ENCODE measurements at regions not wholly inside any gene's neighbourhood (a gene's known extent, or its start where the extent isn't known, plus 50 kb on each side); places are given as distances from the start of the nearest gene placed in this dataset.

GRCh38 chr14:49049711-49050110, 536.5 kb downstream of the RPS29 start:
- Histone ChIP-seq H3K36me3 (replicated peaks in 1 of 2; ENCODE audit: control extremely low read depth in 1 of 2, control insufficient read depth in 1 of 2, extremely low read depth in 1 of 2, insufficient read depth in 2 of 2, low read length in 1 of 2) (no peaks in the 10 kb centered on the region), H3K27me3 (replicated peaks in 1 of 4; ENCODE audit: control extremely low read depth in 1 of 4, control insufficient read depth in 3 of 4, insufficient read depth in 4 of 4, low read length in 3 of 4) (no peaks in the 10 kb centered on the region), H3K79me2 (ENCODE audit: control insufficient read depth, insufficient read depth, low read length) (no peaks in the 10 kb centered on the region), H3K4me3 (ENCODE audit: control extremely low read depth in 1 of 5, extremely low read depth in 1 of 5, insufficient read depth in 1 of 5, low read depth in 2 of 5, low read length in 4 of 5) (no peak overlapping the region), H3K4me1 (ENCODE audit: control insufficient read depth in 2 of 2, insufficient read depth in 2 of 2, low read length in 2 of 2) (peaks cover 5 to 6% of the 10 kb centered on the region in 2 donors), H2AFZ (ENCODE audit: insufficient read depth, low read depth, low read length, poor library complexity, severe bottlenecking) (no peak overlapping the region), H3K9ac (ENCODE audit: low read length) (no peak overlapping the region), H3K9me3 (ENCODE audit: control extremely low read depth in 1 of 3, control insufficient read depth in 2 of 3, insufficient read depth in 1 of 3, low read length in 2 of 3) (no peaks in the 10 kb centered on the region), H3K4me2 (replicated peaks; ENCODE audit: low read depth, low read length, poor library complexity, severe bottlenecking) (no peak overlapping the region), H3K27ac (ENCODE audit: low read length in 2 of 2) (no peak overlapping the region), H4K20me1 (ENCODE audit: control insufficient read depth, insufficient read depth, low read length, poor library complexity, severe bottlenecking) (no peaks in the 10 kb centered on the region)
- TF ChIP-seq CTCF (IDR thresholded peaks at IDR 0.05) = no peak
- TF ChIP-seq EZH2 (IDR thresholded peaks at IDR 0.05; ENCODE audit: borderline replicate concordance, insufficient read depth, low read depth, low read length, poor library complexity, severe bottlenecking) = no peak
- H3K4me3 Mint-ChIP-seq = no peak overlapping the region
- ATAC-seq (ENCODE audit: low read depth) (no peak), DNase-seq (no peak)
- intact Hi-C loops (cut with micrococcal nuclease) = no loop called here
- peaks cover 9% of the 10 kb centered on the region for H3K4me1 Mint-ChIP-seq
- no peaks in the 10 kb centered on the region for H3K9me3 Mint-ChIP-seq (ENCODE audit: insufficient read depth)
- POLR2A ChIA-PET = no interaction called here
- no peaks in the 10 kb centered on the region for H3K27me3 Mint-ChIP-seq
- H3K27ac Mint-ChIP-seq = no peak overlapping the region
- CTCF ChIA-PET = no interaction called here

GRCh38 chr14:49044981-49045380, 541.2 kb downstream of the RPS29 start:
- Histone ChIP-seq H3K4me1 (ENCODE audit: control insufficient read depth in 2 of 2, insufficient read depth in 2 of 2, low read length in 2 of 2) (peaks cover 3% of the 10 kb centered on the region in 2 donors), H3K9me3 (ENCODE audit: control extremely low read depth in 1 of 3, control insufficient read depth in 2 of 3, insufficient read depth in 1 of 3, low read length in 2 of 3) (peaks cover 0 to 1% (median 0%) of the 10 kb centered on the region in 3 donors), H3K79me2 (ENCODE audit: control insufficient read depth, insufficient read depth, low read length) (no peaks in the 10 kb centered on the region), H3K9ac (ENCODE audit: low read length) (no peak overlapping the region), H2AFZ (ENCODE audit: insufficient read depth, low read depth, low read length, poor library complexity, severe bottlenecking) (no peak overlapping the region), H3K27me3 (replicated peaks in 1 of 4; ENCODE audit: control extremely low read depth in 1 of 4, control insufficient read depth in 3 of 4, insufficient read depth in 4 of 4, low read length in 3 of 4) (no peaks in the 10 kb centered on the region), H3K4me2 (replicated peaks; ENCODE audit: low read depth, low read length, poor library complexity, severe bottlenecking) (no peak overlapping the region), H4K20me1 (ENCODE audit: control insufficient read depth, insufficient read depth, low read length, poor library complexity, severe bottlenecking) (no peaks in the 10 kb centered on the region), H3K36me3 (replicated peaks in 1 of 2; ENCODE audit: control extremely low read depth in 1 of 2, control insufficient read depth in 1 of 2, extremely low read depth in 1 of 2, insufficient read depth in 2 of 2, low read length in 1 of 2) (no peaks in the 10 kb centered on the region), H3K4me3 (ENCODE audit: control extremely low read depth in 1 of 5, extremely low read depth in 1 of 5, insufficient read depth in 1 of 5, low read depth in 2 of 5, low read length in 4 of 5) (no peak overlapping the region), H3K27ac (ENCODE audit: low read length in 2 of 2) (no peak overlapping the region)
- WGBS (ENCODE audit: insufficient coverage) = 75% methylated on average over 2 of the region's 2 CpGs
- no peak for ATAC-seq (ENCODE audit: low read depth)
- DNase-seq = no peak
- ChIA-PET POLR2A (no interaction called here), CTCF (no interaction called here)
- no peaks in the 10 kb centered on the region for H3K27me3 Mint-ChIP-seq
- peaks cover 5% of the 10 kb centered on the region for H3K4me1 Mint-ChIP-seq
- no peak overlapping the region for H3K27ac Mint-ChIP-seq
- H3K9me3 Mint-ChIP-seq (ENCODE audit: insufficient read depth) = no peaks in the 10 kb centered on the region
- intact Hi-C loops (cut with micrococcal nuclease) = no loop called here
- H3K4me3 Mint-ChIP-seq = no peak overlapping the region
- TF ChIP-seq EZH2 (IDR thresholded peaks at IDR 0.05; ENCODE audit: borderline replicate concordance, insufficient read depth, low read depth, low read length, poor library complexity, severe bottlenecking) (no peak), CTCF (IDR thresholded peaks at IDR 0.05) (no peak)
